ENCODE measurements at regions not wholly inside any gene's neighbourhood (a gene's known extent, or its start where the extent isn't known, plus 50 kb on each side); places are given as distances from the start of the nearest gene placed in this dataset.

- Histone ChIP-seq H3K4me3 (no peak overlapping the region), H3K27ac (no peak overlapping the region), H3K4me1 (ENCODE audit: low read depth) (peaks cover 4% of the 10 kb centered on the region), H3K36me3 (no peaks in the 10 kb centered on the region), H3K9me3 (ENCODE audit: low read depth) (no peaks in the 10 kb centered on the region), H3K27me3 (no peaks in the 10 kb centered on the region)
- TF ChIP-seq CTCF (IDR thresholded peaks at IDR 0.05; ENCODE audit: low read depth, low read length) = no peak
- no peak for DNase-seq (ENCODE audit: low read depth in 1 of 2, low spot score in 1 of 2)
Observed at GRCh38 chr11:109756521-109756920, 334.5 kb downstream of the C11orf87 start.

GRCh38 chr11:109756951-109757350 is 335.0 kb downstream of the C11orf87 start:
- Histone ChIP-seq H3K36me3 (no peaks in the 10 kb centered on the region), H3K4me1 (ENCODE audit: low read depth) (no peaks in the 10 kb centered on the region), H3K27ac (no peak overlapping the region), H3K9me3 (ENCODE audit: low read depth) (no peaks in the 10 kb centered on the region), H3K27me3 (no peaks in the 10 kb centered on the region), H3K4me3 (no peak overlapping the region)
- DNase-seq (ENCODE audit: low read depth in 1 of 2, low spot score in 1 of 2) = no peak
- TF ChIP-seq CTCF (IDR thresholded peaks at IDR 0.05; ENCODE audit: low read depth, low read length) = no peak

- Histone ChIP-seq H3K27me3 (no peaks in the 10 kb centered on the region), H3K36me3 (no peaks in the 10 kb centered on the region), H3K9me3 (ENCODE audit: low read depth) (no peaks in the 10 kb centered on the region), H3K4me3 (no peak overlapping the region), H3K4me1 (ENCODE audit: low read depth) (no peaks in the 10 kb centered on the region), H3K27ac (no peak overlapping the region)
- DNase-seq (ENCODE audit: low read depth in 1 of 2, low spot score in 1 of 2) = no peak
- no peak for TF ChIP-seq CTCF (IDR thresholded peaks at IDR 0.05; ENCODE audit: low read depth, low read length)
Observed at GRCh38 chr11:109762546-109762945, 330.6 kb upstream of the ZC3H12C start.

GRCh38 chr11:109765709-109766311 is 327.4 kb upstream of the ZC3H12C start:
- H3K4me1 ChIP-seq (ENCODE audit: low read depth) = no peaks in the 10 kb centered on the region
- no peak overlapping the region for H3K27ac ChIP-seq
- no peak for DNase-seq (ENCODE audit: low read depth in 1 of 2, low spot score in 1 of 2)
- no peaks in the 10 kb centered on the region for H3K27me3 ChIP-seq
- no peaks in the 10 kb centered on the region for H3K36me3 ChIP-seq
- TF ChIP-seq CTCF (IDR thresholded peaks at IDR 0.05; ENCODE audit: low read depth, low read length) = no peak
- no peaks in the 10 kb centered on the region for H3K9me3 ChIP-seq (ENCODE audit: low read depth)
- no peak overlapping the region for H3K4me3 ChIP-seq

- Histone ChIP-seq H3K4me1 (ENCODE audit: low read depth) (no peaks in the 10 kb centered on the region), H3K27me3 (no peaks in the 10 kb centered on the region), H3K4me3 (no peak overlapping the region), H3K9me3 (ENCODE audit: low read depth) (no peaks in the 10 kb centered on the region), H3K36me3 (no peaks in the 10 kb centered on the region), H3K27ac (no peak overlapping the region)
- DNase-seq (ENCODE audit: low read depth in 1 of 2, low spot score in 1 of 2) = no peak
- TF ChIP-seq CTCF (IDR thresholded peaks at IDR 0.05; ENCODE audit: low read depth, low read length) = no peak
Observed at GRCh38 chr11:109769858-109770257, 323.3 kb upstream of the ZC3H12C start.

- Histone ChIP-seq H3K27ac (no peak overlapping the region), H3K36me3 (no peaks in the 10 kb centered on the region), H3K9me3 (ENCODE audit: low read depth) (no peaks in the 10 kb centered on the region), H3K27me3 (no peaks in the 10 kb centered on the region), H3K4me1 (ENCODE audit: low read depth) (no peaks in the 10 kb centered on the region), H3K4me3 (no peak overlapping the region)
- no peak for DNase-seq (ENCODE audit: low read depth in 1 of 2, low spot score in 1 of 2)
- no peak for TF ChIP-seq CTCF (IDR thresholded peaks at IDR 0.05; ENCODE audit: low read depth, low read length)
Observed at GRCh38 chr11:109770323-109770722, 322.9 kb upstream of the ZC3H12C start.
